Cerebellar cortex (tissue), 1 donor: ENCODE measurements at regions not wholly inside any gene's neighbourhood (a gene's known extent, or its start where the extent isn't known, plus 50 kb on each side); places are given as distances from the start of the nearest gene placed in this dataset.

Source experiments
- DNase-seq: peaks from one replicate; pipeline ENCODE4 v3.0.0-alpha.2; 2015; ENCODE audit warnings: low spot score

GRCh38 chr2:41990245-41990644, 57.6 kb upstream of the PKDCC start:
- DNase-seq = no peak

- DNase-seq = no peak
These were observed 57.1 kb upstream of the PKDCC start for GRCh38 chr2:41990688-41991087.

- no peak for DNase-seq
These were observed 55.7 kb upstream of the PKDCC start for GRCh38 chr2:41992056-41992642.

GRCh38 chr2:41992671-41993434, 55.0 kb upstream of the PKDCC start:
- DNase-seq = no peak

GRCh38 chr2:41993435-41993925, 54.3 kb upstream of the PKDCC start:
- DNase-seq = no peak

- no peak for DNase-seq
These were observed 53.6 kb upstream of the PKDCC start for GRCh38 chr2:41994233-41994637.

GRCh38 chr2:41994661-41995060, 53.2 kb upstream of the PKDCC start:
- no peak for DNase-seq

GRCh38 chr2:41997561-41997960, 50.3 kb upstream of the PKDCC start:
- no peak for DNase-seq
